GM12878 (cell line): ENCODE measurements at regions not wholly inside any gene's neighbourhood (a gene's known extent, or its start where the extent isn't known, plus 50 kb on each side); places are given as distances from the start of the nearest gene placed in this dataset.

ENCODE experiments used
- ATAC-seq: fragments of 200-7000 bp; cut with Tn5 transposase; 3 replicates; pipeline ENCODE4 v1.9.1; 2020; ENCODE audit warnings: mild to moderate bottlenecking, moderate library complexity
- BruUV-seq: library from RNA; stranded (reverse); fragments of 400-500 nt; replicated peaks from 2 replicates; lab custom pipeline; 2021; lab: Mats Ljungman, UMichigan
- CTCF ChIA-PET: fragments of 300-600 bp; sonication (Branson Sonifier 250); formaldehyde crosslinking; extraction: SDS; loops from one replicate; lab custom pipeline; 2021; ENCODE audit warnings: inconsistent platforms; lab: Yijun Ruan, JAX
- POLR2A ChIA-PET: fragments of 350-600 bp; formaldehyde crosslinking; extraction: SDS; loops from one replicate; lab custom pipeline; 2021; ENCODE audit warnings: inconsistent platforms; lab: Charles Lee
- RAD21 ChIA-PET: fragments of 300-600 bp; sonication (Branson Sonifier 250); formaldehyde crosslinking; loops from one replicate; lab custom pipeline; 2023; ENCODE audit warnings: antibody characterized with exemption; ENCODE audit not compliant: unreplicated experiment; lab: Charles Lee
- SMC1A ChIA-PET: fragments of 300-600 bp; sonication (Branson Sonifier 250); formaldehyde crosslinking; loops from one replicate; lab custom pipeline; 2023; ENCODE audit not compliant: unreplicated experiment, uncharacterized antibody; lab: Charles Lee
- DNase-seq: peaks from one replicate; pipeline ENCODE4 v3.0.0-alpha.2; 2011; ENCODE audit warnings: low read depth, low spot score
- FAIRE-seq: peaks from 3 replicates; lab custom pipeline; 2011; peaks lifted over from hg19 to GRCh38; lab: Jason Lieb, UNC
- H2AFZ ChIP-seq: 2 replicates; pipeline ENCODE4 v1.6.0; 2011; ENCODE audit warnings: low read depth, low read length, control low read depth; ENCODE audit not compliant: control insufficient read depth
- H3K27ac ChIP-seq: 2 replicates; pipeline ENCODE4 v1.5.1; 2011; ENCODE audit warnings: control low read depth; ENCODE audit not compliant: control insufficient read depth, insufficient read depth
- H3K27me3 ChIP-seq, 2 experiments: replicated peaks in 1 of 2; 2 replicates each; pipeline versions ENCODE4 v1.6.0 to v1.6.1; 2011; ENCODE audit warnings: low read length in 1 of 2; ENCODE audit not compliant: control insufficient read depth in 2 of 2, insufficient read depth in 2 of 2
- H3K36me3 ChIP-seq, 2 experiments: 2 replicates each; pipeline ENCODE4 v1.5.1; 2011; ENCODE audit warnings: low read length in 1 of 2; ENCODE audit not compliant: control insufficient read depth in 2 of 2, insufficient read depth in 2 of 2
- H3K4me1 ChIP-seq: 2 replicates; pipeline ENCODE4 v1.6.1; 2011; ENCODE audit warnings: mild to moderate bottlenecking, low read length, moderate library complexity, mixed read lengths; ENCODE audit not compliant: control insufficient read depth, insufficient read depth
- H3K4me2 ChIP-seq: 2 replicates; pipeline ENCODE4 v1.6.0; 2011; ENCODE audit warnings: control low read depth; ENCODE audit not compliant: control insufficient read depth, insufficient read depth
- H3K4me3 ChIP-seq: fragments of 200-600 bp; sonication (generic); 2 replicates; pipeline ENCODE4 v1.5.1; 2016
- H3K79me2 ChIP-seq: 2 replicates; pipeline ENCODE4 v1.6.0; 2011; ENCODE audit warnings: low read length; ENCODE audit not compliant: control insufficient read depth, insufficient read depth
- H3K9ac ChIP-seq: 2 replicates; pipeline ENCODE4 v1.8.0; 2011; ENCODE audit warnings: low read length, control low read depth, mixed read lengths; ENCODE audit not compliant: control insufficient read depth, insufficient read depth
- H3K9me3 ChIP-seq: replicated peaks from 3 replicates; pipeline ENCODE4 v1.5.1; 2011; ENCODE audit warnings: mild to moderate bottlenecking, low read length; ENCODE audit not compliant: control insufficient read depth, insufficient read depth
- H4K20me1 ChIP-seq: 2 replicates; pipeline ENCODE4 v1.6.0; 2011; ENCODE audit not compliant: control insufficient read depth, insufficient read depth
- ESRRA ChIP-seq: IDR thresholded peaks from 2 replicates; pipeline ENCODE4 v1.6.1; 2012; ENCODE audit warnings: mild to moderate bottlenecking, low read length, improper control_type of control experiment
- EZH2 ChIP-seq: IDR thresholded peaks from 2 replicates; pipeline ENCODE4 v1.6.1; 2012; ENCODE audit warnings: low read depth, mild to moderate bottlenecking, control low read depth, inconsistent platforms, low read length, borderline replicate concordance; ENCODE audit not compliant: control insufficient read depth
- GATAD2B ChIP-seq: fragments of 450-650 bp; conservative IDR thresholded peaks from 2 replicates; pipeline ENCODE4 v1.6.1; 2017; ENCODE audit warnings: low read depth, mild to moderate bottlenecking, moderate library complexity
- SMAD1 ChIP-seq: fragments of 450-650 bp; IDR thresholded peaks from 2 replicates; pipeline ENCODE4 v1.6.1; 2018; ENCODE audit warnings: mild to moderate bottlenecking, low read depth; ENCODE audit not compliant: partially characterized antibody
- SUZ12 ChIP-seq: fragments of 200-600 bp; sonication (generic); IDR thresholded peaks from one replicate; pipeline ENCODE4 v1.6.1; 2018; ENCODE audit warnings: antibody characterized with exemption, mild to moderate bottlenecking; ENCODE audit not compliant: unreplicated experiment
- TCF3 ChIP-seq: IDR thresholded peaks from 2 replicates; pipeline ENCODE4 v1.6.1; 2012; ENCODE audit warnings: low read depth, mild to moderate bottlenecking, low read length, borderline replicate concordance; ENCODE audit not compliant: insufficient read depth
- ZBTB4 ChIP-seq: fragments of 450-650 bp; formaldehyde crosslinking; IDR thresholded peaks from 2 replicates; pipeline ENCODE4 v1.4.0; 2022; ENCODE audit warnings: mild to moderate bottlenecking, moderate library complexity
- WGBS: methylation state at CpG from one replicate; pipeline ENCODE4 v1.1.6; 2016; ENCODE audit warnings: low lambda C conversion rate; ENCODE audit not compliant: insufficient replicate concordance, insufficient coverage; ENCODE audit errors: missing lambda C conversion rate; 5-methylcytosine and 5-hydroxymethylcytosine counted together
- in situ Hi-C: fragments of 300-500 bp; cut with MboI; formaldehyde crosslinking; loops from 9 replicates; pipeline ENCODE4 v1.14.3; 2018; ENCODE audit warnings: mixed read lengths
- intact Hi-C: fragments of 100-400 bp; cut with micrococcal nuclease; formaldehyde crosslinking; loops from one replicate; pipeline ENCODE4 v1.14.2; 2022; ENCODE audit not compliant: unreplicated experiment

GRCh38 chr6:155656024-155656423 is 200.4 kb upstream of the NOX3 start:
- ChIA-PET CTCF (no interaction called here), SMC1A (interaction anchor here (0.7 kb wide), 1 partner anchor 816 kb away, joined by 3 read pairs; no protein-coding TSS in a partner anchor), RAD21 (no interaction called here), POLR2A (no interaction called here)
- H3K9me3 ChIP-seq = no peaks in the 10 kb centered on the region
- no peak for FAIRE-seq
- no peak overlapping the region for H3K9ac ChIP-seq
- no peaks in the 10 kb centered on the region for H3K36me3 ChIP-seq
- intact Hi-C loops (no loop called here), in situ Hi-C loops (no loop called here)
- no peaks in the 10 kb centered on the region for H3K27me3 ChIP-seq
- no TSS peak for BruUV-seq
- no peaks in the 10 kb centered on the region for H3K4me1 ChIP-seq
- H3K27ac ChIP-seq = no peak overlapping the region
- H3K4me3 ChIP-seq = no peak overlapping the region
- H3K4me2 ChIP-seq = no peak overlapping the region
- no peak for ATAC-seq
- no peak overlapping the region for H2AFZ ChIP-seq
- no peaks in the 10 kb centered on the region for H3K79me2 ChIP-seq
- no peaks in the 10 kb centered on the region; the same call in 1 of the 2 replicates for H4K20me1 ChIP-seq
- 37% methylated on average over 3 of the region's 3 CpGs for WGBS
- DNase-seq = no peak
- no peak for TF ChIP-seq SMAD1
- TF ChIP-seq TCF3 = no peak
- no peak for TF ChIP-seq ESRRA
- no peak for TF ChIP-seq EZH2
- TF ChIP-seq ZBTB4 = no peak
- TF ChIP-seq GATAD2B = no peak
- no peak for TF ChIP-seq SUZ12
